ENCODE measurements at regions not wholly inside any gene's neighbourhood (a gene's known extent, or its start where the extent isn't known, plus 50 kb on each side); places are given as distances from the start of the nearest gene placed in this dataset.

DNA sequence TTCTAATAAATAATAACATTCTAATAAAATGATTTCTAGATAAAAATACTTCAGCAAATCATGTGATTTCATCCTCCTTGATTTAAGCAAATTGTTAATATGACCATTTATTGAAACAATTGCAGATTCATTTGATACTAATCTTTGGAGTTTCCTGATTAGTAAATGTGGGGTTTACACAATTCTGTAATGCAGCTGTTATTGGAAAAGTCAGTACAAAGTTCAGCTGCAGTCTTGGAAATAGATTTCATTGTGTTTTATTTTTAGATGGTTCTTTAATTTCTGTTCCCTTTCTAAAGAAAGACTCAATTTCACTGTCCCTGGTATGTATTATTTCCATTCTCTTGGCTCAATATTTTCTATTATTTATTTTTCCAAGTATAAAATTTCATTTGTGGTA is 342.0 kb downstream of the TBC1D32 start:
- TF ChIP-seq, protein P1, sequence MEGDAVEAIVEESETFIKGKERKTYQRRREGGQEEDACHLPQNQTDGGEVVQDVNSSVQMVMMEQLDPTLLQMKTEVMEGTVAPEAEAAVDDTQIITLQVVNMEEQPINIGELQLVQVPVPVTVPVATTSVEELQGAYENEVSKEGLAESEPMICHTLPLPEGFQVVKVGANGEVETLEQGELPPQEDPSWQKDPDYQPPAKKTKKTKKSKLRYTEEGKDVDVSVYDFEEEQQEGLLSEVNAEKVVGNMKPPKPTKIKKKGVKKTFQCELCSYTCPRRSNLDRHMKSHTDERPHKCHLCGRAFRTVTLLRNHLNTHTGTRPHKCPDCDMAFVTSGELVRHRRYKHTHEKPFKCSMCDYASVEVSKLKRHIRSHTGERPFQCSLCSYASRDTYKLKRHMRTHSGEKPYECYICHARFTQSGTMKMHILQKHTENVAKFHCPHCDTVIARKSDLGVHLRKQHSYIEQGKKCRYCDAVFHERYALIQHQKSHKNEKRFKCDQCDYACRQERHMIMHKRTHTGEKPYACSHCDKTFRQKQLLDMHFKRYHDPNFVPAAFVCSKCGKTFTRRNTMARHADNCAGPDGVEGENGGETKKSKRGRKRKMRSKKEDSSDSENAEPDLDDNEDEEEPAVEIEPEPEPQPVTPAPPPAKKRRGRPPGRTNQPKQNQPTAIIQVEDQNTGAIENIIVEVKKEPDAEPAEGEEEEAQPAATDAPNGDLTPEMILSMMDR (IDR thresholded peaks at IDR 0.05), result no peak
- no peak for TF ChIP-seq POLR2A (IDR thresholded peaks at IDR 0.05)

Data from gastroesophageal sphincter (tissue), 3 donors.